ENCODE measurements at regions not wholly inside any gene's neighbourhood (a gene's known extent, or its start where the extent isn't known, plus 50 kb on each side); places are given as distances from the start of the nearest gene placed in this dataset.

DNA sequence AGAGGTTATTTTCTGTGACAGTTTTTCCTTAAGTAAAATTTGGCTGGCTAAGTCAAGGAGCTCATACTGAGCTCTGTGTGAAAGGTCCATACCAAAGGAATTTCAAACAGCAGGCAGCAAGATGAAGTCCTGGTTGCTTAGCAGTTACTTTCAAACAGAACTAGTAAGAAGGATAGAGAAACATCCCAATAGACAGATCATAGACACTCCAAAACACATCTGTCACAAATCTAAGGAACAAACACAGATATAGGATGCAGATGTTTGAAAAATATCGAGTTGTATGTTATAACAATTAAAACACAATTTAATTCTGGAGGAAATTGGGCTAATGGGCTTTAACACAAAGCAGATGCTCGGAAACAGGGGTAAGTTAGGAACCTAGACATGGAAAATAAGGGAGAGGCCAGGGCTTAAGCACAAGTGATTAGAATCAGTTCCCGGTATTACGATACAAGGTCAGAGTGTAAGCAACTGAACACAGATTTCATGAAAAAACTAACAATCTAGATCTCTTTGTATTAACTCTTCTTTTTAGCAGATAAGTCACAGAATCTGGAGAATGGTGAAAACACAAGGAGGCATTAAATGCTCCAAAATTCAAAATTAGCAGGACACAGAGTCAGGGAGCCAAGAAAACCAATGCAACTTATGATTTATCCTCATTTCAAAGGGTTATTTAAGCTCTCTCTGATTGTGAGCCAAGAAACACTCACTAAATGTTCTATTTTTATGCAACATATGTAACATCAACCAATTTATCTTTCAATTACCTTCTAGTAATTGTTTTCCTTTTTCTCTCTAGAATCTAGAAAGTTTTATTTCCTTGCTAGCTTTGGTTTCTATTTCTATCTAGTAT, 1992.9 kb upstream of the PCDH20 start:
- no peak overlapping the region for H3K4me3 Mint-ChIP-seq
- H3K27ac Mint-ChIP-seq: peak overlapping the region; percentile 25
- H3K27me3 Mint-ChIP-seq (ENCODE audit: low read depth, poor library complexity): no peaks in the 10 kb centered on the region
- H3K4me1 Mint-ChIP-seq: peaks cover 13% of the 10 kb centered on the region
- TF ChIP-seq, protein P1, sequence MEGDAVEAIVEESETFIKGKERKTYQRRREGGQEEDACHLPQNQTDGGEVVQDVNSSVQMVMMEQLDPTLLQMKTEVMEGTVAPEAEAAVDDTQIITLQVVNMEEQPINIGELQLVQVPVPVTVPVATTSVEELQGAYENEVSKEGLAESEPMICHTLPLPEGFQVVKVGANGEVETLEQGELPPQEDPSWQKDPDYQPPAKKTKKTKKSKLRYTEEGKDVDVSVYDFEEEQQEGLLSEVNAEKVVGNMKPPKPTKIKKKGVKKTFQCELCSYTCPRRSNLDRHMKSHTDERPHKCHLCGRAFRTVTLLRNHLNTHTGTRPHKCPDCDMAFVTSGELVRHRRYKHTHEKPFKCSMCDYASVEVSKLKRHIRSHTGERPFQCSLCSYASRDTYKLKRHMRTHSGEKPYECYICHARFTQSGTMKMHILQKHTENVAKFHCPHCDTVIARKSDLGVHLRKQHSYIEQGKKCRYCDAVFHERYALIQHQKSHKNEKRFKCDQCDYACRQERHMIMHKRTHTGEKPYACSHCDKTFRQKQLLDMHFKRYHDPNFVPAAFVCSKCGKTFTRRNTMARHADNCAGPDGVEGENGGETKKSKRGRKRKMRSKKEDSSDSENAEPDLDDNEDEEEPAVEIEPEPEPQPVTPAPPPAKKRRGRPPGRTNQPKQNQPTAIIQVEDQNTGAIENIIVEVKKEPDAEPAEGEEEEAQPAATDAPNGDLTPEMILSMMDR (IDR thresholded peaks at IDR 0.05): no peak
- no peak for DNase-seq
- H3K36me3 Mint-ChIP-seq (ENCODE audit: low read depth): no peaks in the 10 kb centered on the region
- peaks cover 9% of the 10 kb centered on the region for H3K9me3 Mint-ChIP-seq

DNA sequence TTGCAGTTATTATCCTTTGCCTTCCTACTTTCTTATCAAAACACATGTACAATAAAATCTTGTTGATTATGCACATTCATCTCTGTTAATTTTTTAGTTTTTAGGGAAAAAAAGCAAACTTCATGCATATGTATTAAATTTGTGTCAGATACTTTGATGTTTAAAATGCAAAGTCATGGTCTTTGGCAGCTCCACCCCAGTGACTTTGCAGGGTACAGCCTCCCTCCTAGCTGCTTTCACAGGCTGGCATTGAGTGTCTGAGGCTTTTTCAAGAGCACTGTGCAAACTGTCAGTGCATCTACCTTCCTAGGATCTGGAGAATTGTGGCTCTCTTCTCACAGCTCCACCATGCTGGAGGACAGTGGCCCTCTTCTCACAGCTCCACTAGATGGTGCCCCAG, 1988.1 kb upstream of the PCDH20 start:
- Mint-ChIP-seq H3K36me3 (ENCODE audit: low read depth) (no peaks in the 10 kb centered on the region), H3K9me3 (peaks cover 9% of the 10 kb centered on the region), H3K4me3 (no peak overlapping the region), H3K27me3 (ENCODE audit: low read depth, poor library complexity) (no peaks in the 10 kb centered on the region), H3K27ac (no peak overlapping the region), H3K4me1 (peaks cover 7% of the 10 kb centered on the region)
- no peak for DNase-seq
- TF ChIP-seq, protein P1 (IDR thresholded peaks at IDR 0.05): no peak

DNA sequence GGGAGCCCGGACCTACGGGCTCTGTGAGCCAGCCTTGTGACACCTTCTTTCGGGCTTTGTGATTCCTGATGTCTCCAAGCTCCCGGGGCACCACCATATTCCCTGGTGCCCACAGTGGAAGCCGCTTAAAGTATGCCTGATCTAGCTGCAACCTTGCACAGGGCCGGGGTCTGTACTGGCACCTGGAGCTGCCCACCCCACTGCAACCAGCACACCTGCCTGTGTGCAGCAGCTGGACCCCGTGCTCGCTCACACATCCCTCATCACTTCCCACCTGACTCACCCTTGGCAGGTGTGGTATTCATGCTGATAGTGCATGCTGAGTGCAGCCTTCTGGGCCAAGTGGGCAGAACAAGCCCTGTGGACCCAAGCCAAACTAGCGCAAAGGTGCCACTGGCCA, 1981.1 kb upstream of the PCDH20 start:
- no peaks in the 10 kb centered on the region for H3K9me3 Mint-ChIP-seq
- TF ChIP-seq, protein P1 (IDR thresholded peaks at IDR 0.05): no peak
- no peak overlapping the region for H3K27ac Mint-ChIP-seq
- H3K4me3 Mint-ChIP-seq: no peak overlapping the region
- no peaks in the 10 kb centered on the region for H3K27me3 Mint-ChIP-seq (ENCODE audit: low read depth, poor library complexity)
- DNase-seq: no peak
- no peaks in the 10 kb centered on the region for H3K36me3 Mint-ChIP-seq (ENCODE audit: low read depth)
- H3K4me1 Mint-ChIP-seq: no peaks in the 10 kb centered on the region

DNA sequence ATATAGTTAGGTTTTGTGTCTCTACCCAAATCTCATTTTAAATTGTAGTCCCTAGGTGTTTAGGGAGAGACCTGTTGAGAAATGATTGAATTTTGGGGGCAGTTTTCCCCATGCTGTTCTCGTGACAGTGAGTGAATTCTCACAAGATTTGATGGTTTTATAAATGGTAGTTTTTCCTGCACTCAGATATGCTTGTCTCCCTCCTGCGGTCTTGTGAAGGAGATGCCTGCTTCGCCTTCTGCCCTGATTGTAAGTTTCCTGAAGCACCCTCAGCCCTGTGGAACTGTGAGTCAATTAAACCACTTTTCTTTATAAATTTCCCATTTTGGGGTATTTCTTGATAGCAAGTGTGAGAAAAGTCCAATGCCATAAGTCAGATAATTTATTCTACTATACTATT, 1977.5 kb upstream of the PCDH20 start:
- DNase-seq: no peak
- Mint-ChIP-seq H3K9me3 (no peaks in the 10 kb centered on the region), H3K4me3 (no peak overlapping the region), H3K4me1 (no peaks in the 10 kb centered on the region), H3K36me3 (ENCODE audit: low read depth) (no peaks in the 10 kb centered on the region), H3K27me3 (ENCODE audit: low read depth, poor library complexity) (no peaks in the 10 kb centered on the region), H3K27ac (no peak overlapping the region)
- TF ChIP-seq, protein P1 (IDR thresholded peaks at IDR 0.05): no peak

DNA sequence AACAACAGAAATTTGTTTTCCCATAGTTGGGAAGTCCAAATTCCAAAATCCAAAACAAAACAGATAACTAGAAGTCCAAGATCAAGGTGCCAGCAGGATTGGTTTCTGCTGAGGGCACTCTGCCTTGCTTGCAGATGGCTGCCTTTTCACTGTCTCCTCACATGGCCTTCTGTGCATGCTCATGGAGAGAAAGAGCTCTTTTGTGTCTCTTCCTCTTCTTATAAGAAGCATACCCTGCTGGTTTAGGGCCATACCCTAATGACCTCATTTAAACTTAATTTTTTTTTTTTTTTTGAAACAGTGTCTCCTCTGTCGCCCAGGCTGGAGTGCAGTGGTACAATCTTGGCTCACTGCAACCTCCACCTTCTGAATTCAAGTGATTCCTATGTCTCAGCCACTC, 1974.1 kb upstream of the PCDH20 start:
- Mint-ChIP-seq H3K9me3 (no peaks in the 10 kb centered on the region), H3K27me3 (ENCODE audit: low read depth, poor library complexity) (no peaks in the 10 kb centered on the region), H3K4me1 (peaks cover 8% of the 10 kb centered on the region), H3K27ac (no peak overlapping the region), H3K4me3 (no peak overlapping the region), H3K36me3 (ENCODE audit: low read depth) (no peaks in the 10 kb centered on the region)
- no peak for DNase-seq
- TF ChIP-seq, protein P1 (IDR thresholded peaks at IDR 0.05): no peak
